Right atrium auricular region (tissue), 2 donors: ENCODE measurements at regions not wholly inside any gene's neighbourhood (a gene's known extent, or its start where the extent isn't known, plus 50 kb on each side); places are given as distances from the start of the nearest gene placed in this dataset.

ENCODE experiments used
- DNase-seq: peaks from one replicate; pipeline ENCODE4 v3.0.0-alpha.2; 2019; ENCODE audit warnings: low spot score
- H3K27ac ChIP-seq, 2 donors: fragments of 200-600 bp; sonication (generic); 1 replicate in 1 of 2; 2 replicates in 1 of 2; pipeline ENCODE4 v1.5.1; 2016 to 2019
- H3K27me3 ChIP-seq, 2 donors: fragments of 200-600 bp; sonication (generic); one replicate each; pipeline versions ENCODE4 v1.5.1 to v1.6.0; 2017 to 2019
- H3K36me3 ChIP-seq: fragments of 200-600 bp; sonication (generic); one replicate; pipeline ENCODE4 v1.5.1; 2016
- H3K4me1 ChIP-seq, 2 donors: fragments of 200-600 bp; sonication (generic); one replicate each; pipeline versions ENCODE4 v1.5.1 to v1.6.0; 2017 to 2019
- H3K4me3 ChIP-seq, 2 donors: fragments of 200-600 bp; sonication (generic); 1 replicate in 1 of 2; 2 replicates in 1 of 2; pipeline ENCODE4 v1.5.1; 2017 to 2019; ENCODE audit warnings: mild to moderate bottlenecking in 1 of 2, moderate library complexity in 1 of 2
- H3K9me3 ChIP-seq, 2 donors: fragments of 200-600 bp; sonication (generic); one replicate each; pipeline ENCODE4 v1.5.1; 2019
- TF ChIP-seq, protein P1 (sequence below), 2 donors: fragments of 200-600 bp; sonication (generic); IDR thresholded peaks; one replicate each; pipeline ENCODE4 v1.5.1; 2019; ENCODE audit warnings: antibody characterized with exemption in 2 of 2

DNA sequence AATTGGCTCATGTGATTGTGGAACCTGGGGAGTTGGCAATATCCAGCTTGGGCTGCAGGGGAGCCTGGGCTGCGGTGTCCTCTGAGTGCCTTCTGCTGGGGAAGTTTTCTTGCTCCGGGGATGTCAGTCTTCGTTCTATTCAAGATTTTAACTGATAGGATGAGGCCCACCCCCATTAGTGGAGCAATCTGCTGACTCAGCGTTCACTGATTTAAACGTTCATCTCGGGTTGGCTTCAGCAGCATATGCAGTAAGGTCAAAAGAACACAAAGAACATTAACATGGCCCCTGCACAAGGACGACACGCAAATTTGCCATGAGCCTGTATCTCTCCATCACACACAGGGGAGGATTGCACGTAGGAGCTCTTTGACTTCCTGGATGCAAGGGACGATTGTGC is 360.6 kb upstream of the ADARB2 start:
- H3K9me3 ChIP-seq = no peaks in the 10 kb centered on the region
- H3K4me3 ChIP-seq = no peak overlapping the region
- H3K27me3 ChIP-seq = no peaks in the 10 kb centered on the region
- no peaks in the 10 kb centered on the region for H3K4me1 ChIP-seq
- H3K27ac ChIP-seq = no peak overlapping the region
- no peaks in the 10 kb centered on the region for H3K36me3 ChIP-seq
- no peak for DNase-seq
- TF ChIP-seq, protein P1, sequence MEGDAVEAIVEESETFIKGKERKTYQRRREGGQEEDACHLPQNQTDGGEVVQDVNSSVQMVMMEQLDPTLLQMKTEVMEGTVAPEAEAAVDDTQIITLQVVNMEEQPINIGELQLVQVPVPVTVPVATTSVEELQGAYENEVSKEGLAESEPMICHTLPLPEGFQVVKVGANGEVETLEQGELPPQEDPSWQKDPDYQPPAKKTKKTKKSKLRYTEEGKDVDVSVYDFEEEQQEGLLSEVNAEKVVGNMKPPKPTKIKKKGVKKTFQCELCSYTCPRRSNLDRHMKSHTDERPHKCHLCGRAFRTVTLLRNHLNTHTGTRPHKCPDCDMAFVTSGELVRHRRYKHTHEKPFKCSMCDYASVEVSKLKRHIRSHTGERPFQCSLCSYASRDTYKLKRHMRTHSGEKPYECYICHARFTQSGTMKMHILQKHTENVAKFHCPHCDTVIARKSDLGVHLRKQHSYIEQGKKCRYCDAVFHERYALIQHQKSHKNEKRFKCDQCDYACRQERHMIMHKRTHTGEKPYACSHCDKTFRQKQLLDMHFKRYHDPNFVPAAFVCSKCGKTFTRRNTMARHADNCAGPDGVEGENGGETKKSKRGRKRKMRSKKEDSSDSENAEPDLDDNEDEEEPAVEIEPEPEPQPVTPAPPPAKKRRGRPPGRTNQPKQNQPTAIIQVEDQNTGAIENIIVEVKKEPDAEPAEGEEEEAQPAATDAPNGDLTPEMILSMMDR (IDR thresholded peaks at IDR 0.05) = no peak

DNA sequence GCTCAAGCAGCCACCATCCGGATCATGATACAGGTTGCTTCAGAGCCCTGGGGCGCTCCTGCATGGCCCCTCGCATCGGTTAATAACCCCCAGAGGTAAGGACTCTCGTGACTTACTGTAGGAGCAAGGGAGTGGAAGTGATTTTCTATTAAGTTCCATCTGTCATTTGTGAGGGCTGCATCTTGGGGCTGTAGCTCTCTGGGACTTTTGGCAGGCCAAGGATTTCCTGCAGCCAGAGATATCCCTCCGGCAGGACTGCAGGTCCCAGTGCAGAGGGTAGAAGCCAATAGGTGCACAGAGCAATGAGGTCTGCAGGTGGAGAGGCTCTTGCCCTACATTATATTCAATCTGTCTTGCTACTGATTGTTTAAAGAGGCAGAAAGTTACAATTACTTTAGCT is 356.8 kb upstream of the ADARB2 start:
- TF ChIP-seq, protein P1 (IDR thresholded peaks at IDR 0.05) = no peak
- H3K27ac ChIP-seq = no peak overlapping the region
- H3K27me3 ChIP-seq = no peaks in the 10 kb centered on the region
- DNase-seq = no peak
- H3K9me3 ChIP-seq = no peaks in the 10 kb centered on the region
- H3K36me3 ChIP-seq = no peaks in the 10 kb centered on the region
- no peak overlapping the region for H3K4me3 ChIP-seq
- no peaks in the 10 kb centered on the region for H3K4me1 ChIP-seq

DNA sequence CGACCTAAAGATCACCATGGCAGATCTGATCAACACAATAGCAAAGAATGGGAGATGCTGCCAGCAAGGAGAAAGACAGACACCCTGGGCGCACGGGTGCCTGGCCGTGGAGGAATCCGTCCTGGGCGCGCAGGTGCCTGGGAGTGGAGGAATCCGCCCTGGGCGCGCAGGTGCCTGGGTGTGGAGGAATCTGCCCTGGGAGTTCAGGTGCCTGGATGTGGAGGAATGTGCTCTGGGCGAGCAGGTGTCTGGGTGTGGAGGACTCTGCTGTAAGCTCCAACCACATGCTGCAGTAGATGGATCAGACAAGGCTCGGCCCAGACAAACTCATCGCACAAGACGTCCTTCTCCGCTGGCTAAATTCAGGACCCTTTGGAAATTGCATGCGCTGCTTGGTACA is 346.3 kb upstream of the ADARB2 start:
- Histone ChIP-seq H3K9me3 (no peaks in the 10 kb centered on the region), H3K27me3 (no peaks in the 10 kb centered on the region), H3K27ac (no peak overlapping the region), H3K4me3 (no peak overlapping the region), H3K4me1 (no peaks in the 10 kb centered on the region), H3K36me3 (no peaks in the 10 kb centered on the region)
- no peak for DNase-seq
- TF ChIP-seq, protein P1 (IDR thresholded peaks at IDR 0.05) = no peak

DNA sequence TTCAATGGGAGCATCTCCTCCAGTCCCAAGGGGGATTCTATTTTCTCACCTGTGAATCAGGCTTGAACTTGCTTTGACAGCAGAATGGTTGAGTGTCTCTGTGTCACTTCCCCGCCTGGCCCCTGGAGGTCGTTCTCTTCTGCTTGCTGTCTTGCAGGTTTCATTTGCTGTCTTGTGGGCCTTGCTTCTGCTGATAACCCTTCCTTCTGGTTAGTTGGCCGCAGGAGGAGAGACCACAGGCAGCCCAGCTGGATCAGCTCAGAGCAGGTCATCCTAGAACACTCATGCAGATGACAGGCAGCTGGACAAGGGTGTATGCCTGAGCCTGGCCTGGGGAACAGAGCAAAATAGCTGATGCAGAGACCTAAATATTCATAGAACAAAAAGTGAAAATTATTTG is 344.2 kb upstream of the ADARB2 start:
- no peak overlapping the region for H3K27ac ChIP-seq
- DNase-seq = no peak
- TF ChIP-seq, protein P1 (IDR thresholded peaks at IDR 0.05) = no peak
- H3K9me3 ChIP-seq = no peaks in the 10 kb centered on the region
- H3K27me3 ChIP-seq = no peaks in the 10 kb centered on the region
- no peak overlapping the region for H3K4me3 ChIP-seq
- H3K36me3 ChIP-seq = no peaks in the 10 kb centered on the region
- H3K4me1 ChIP-seq = no peaks in the 10 kb centered on the region

DNA sequence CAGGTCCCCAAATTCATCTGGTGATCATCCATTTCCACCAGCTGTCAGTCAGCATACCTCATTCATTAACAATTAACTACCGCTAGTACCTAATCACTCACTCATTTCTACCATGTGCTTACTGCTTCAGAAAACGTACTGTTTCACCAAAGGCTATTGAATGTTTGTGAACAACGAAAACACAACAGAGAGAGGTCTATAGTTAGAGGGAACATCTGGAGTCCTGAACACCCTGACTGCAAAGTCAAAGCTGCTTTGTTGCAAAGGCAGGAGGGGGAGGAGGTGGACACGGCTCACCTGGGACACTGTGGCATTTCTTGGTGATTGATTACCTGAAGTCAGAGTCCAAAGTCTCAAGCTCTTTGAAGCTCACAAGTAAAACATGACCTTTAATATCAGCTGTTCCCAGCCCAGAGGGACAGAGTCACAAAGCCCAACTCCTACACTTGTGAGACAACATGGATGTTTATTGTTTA is 342.3 kb upstream of the ADARB2 start:
- no peaks in the 10 kb centered on the region for H3K36me3 ChIP-seq
- H3K27ac ChIP-seq = no peak overlapping the region
- no peak overlapping the region for H3K4me3 ChIP-seq
- no peak for DNase-seq
- no peaks in the 10 kb centered on the region for H3K27me3 ChIP-seq
- H3K9me3 ChIP-seq = no peaks in the 10 kb centered on the region
- TF ChIP-seq, protein P1 (IDR thresholded peaks at IDR 0.05) = no peak
- no peaks in the 10 kb centered on the region for H3K4me1 ChIP-seq

DNA sequence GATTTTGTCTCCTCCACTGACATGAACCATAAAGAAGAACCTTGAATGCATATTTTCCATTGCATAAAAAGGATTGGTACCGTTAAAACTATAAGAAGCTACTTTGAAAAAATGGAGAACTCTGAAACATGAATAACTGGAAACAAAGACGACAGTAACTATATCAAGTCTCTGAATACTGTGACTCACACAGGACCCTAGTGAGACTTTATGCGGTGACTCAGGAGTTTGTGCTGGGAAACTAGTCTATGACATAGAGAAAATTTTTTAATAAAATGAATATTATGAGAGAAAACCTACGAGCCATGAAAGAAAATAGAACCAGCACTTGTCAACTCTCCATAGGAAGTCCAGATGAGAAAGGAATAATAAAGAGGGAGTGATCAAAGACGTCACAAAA is 339.9 kb upstream of the ADARB2 start:
- DNase-seq = no peak
- TF ChIP-seq, protein P1 (IDR thresholded peaks at IDR 0.05) = no peak

More for the DNA sequence above, 339.9 kb upstream of the ADARB2 start:
- H3K27me3 ChIP-seq = no peaks in the 10 kb centered on the region
- H3K4me1 ChIP-seq = no peaks in the 10 kb centered on the region
- H3K36me3 ChIP-seq = no peaks in the 10 kb centered on the region
- H3K27ac ChIP-seq = no peak overlapping the region
- H3K9me3 ChIP-seq = no peaks in the 10 kb centered on the region
- no peak overlapping the region for H3K4me3 ChIP-seq
